GM19455 (cell line): ENCODE measurements at regions not wholly inside any gene's neighbourhood (a gene's known extent, or its start where the extent isn't known, plus 50 kb on each side); places are given as distances from the start of the nearest gene placed in this dataset.

Experiments
- ATAC-seq: cut with Tn5 transposase; IDR thresholded peaks from one replicate; pipeline ENCODE4 v1.9.1; 2021; ENCODE audit not compliant: unreplicated experiment

GRCh38 chr3:24830230-24831152 is 335.8 kb upstream of the THRB start:
- ATAC-seq: no peak

- no peak for ATAC-seq
These were observed 336.6 kb upstream of the THRB start for GRCh38 chr3:24831221-24831620.

- no peak for ATAC-seq
These were observed 338.2 kb upstream of the THRB start for GRCh38 chr3:24832891-24833290.

- no peak for ATAC-seq
These were observed 339.8 kb upstream of the THRB start for GRCh38 chr3:24834442-24834841.

GRCh38 chr3:24835510-24835909 is 340.9 kb upstream of the THRB start:
- ATAC-seq: no peak

GRCh38 chr3:24837601-24838000 is 343.0 kb upstream of the THRB start:
- no peak for ATAC-seq

GRCh38 chr3:24838533-24838932 is 343.9 kb upstream of the THRB start:
- ATAC-seq: no peak

- ATAC-seq: no peak
These were observed 349.3 kb upstream of the THRB start for GRCh38 chr3:24843955-24844354.

GRCh38 chr3:24845524-24846155 is 351.0 kb upstream of the THRB start:
- no peak for ATAC-seq

- ATAC-seq: no peak
These were observed 351.7 kb upstream of the THRB start for GRCh38 chr3:24846286-24846860.

GRCh38 chr3:24850245-24850644 is 355.6 kb upstream of the THRB start:
- ATAC-seq: no peak

GRCh38 chr3:24853685-24854490 is 359.2 kb upstream of the THRB start:
- ATAC-seq: no peak

- no peak for ATAC-seq
These were observed 360.1 kb upstream of the THRB start for GRCh38 chr3:24854748-24855147.

- ATAC-seq: no peak
These were observed 363.3 kb upstream of the THRB start for GRCh38 chr3:24857945-24858344.

GRCh38 chr3:24863215-24863614 is 368.6 kb upstream of the THRB start:
- ATAC-seq: no peak

GRCh38 chr3:24867783-24868182 is 373.1 kb upstream of the THRB start:
- ATAC-seq: no peak

- no peak for ATAC-seq
These were observed 386.6 kb upstream of the THRB start for GRCh38 chr3:24881239-24881638.

- ATAC-seq: no peak
These were observed 391.9 kb upstream of the THRB start for GRCh38 chr3:24886501-24886900.

- ATAC-seq: no peak
These were observed 395.4 kb upstream of the THRB start for GRCh38 chr3:24890012-24890411.

GRCh38 chr3:24899373-24899772 is 404.7 kb upstream of the THRB start:
- ATAC-seq: no peak

GRCh38 chr3:24899901-24900603 is 405.4 kb upstream of the THRB start:
- ATAC-seq: no peak
